Activated T-cell treated with anti-CD3 and anti-CD28 coated beads, Interleukin-2, amount 50 U/mL, for 72 hours (primary cell): ENCODE measurements at regions not wholly inside any gene's neighbourhood (a gene's known extent, or its start where the extent isn't known, plus 50 kb on each side); places are given as distances from the start of the nearest gene placed in this dataset.
"Not testable (repeated sequence)": the region's sequence is repeated elsewhere in the genome, so short reads cannot be mapped to it uniquely, and the experiment has no call there.

ENCODE experiments used
- ATAC-seq, 2 donors: fragments of 150-1000 bp; cut with Tn5 transposase; replicated peaks in 1 of 2; 2 replicates each; pipeline ENCODE4 v1.10.0; 2021; ENCODE audit warnings: moderate library complexity in 2 of 2, mild to moderate bottlenecking in 1 of 2
- DNase-seq, 2 donors: peaks; one replicate each; pipeline ENCODE4 v3.0.0; 2021 to 2022; ENCODE audit warnings: mixed read lengths in 1 of 2
- H3K27ac Mint-ChIP-seq: one replicate; pipeline ENCODE4 v1.8.0; 2022; ENCODE audit warnings: mild to moderate bottlenecking, moderate library complexity, mixed read lengths
- H3K27me3 Mint-ChIP-seq: one replicate; pipeline ENCODE4 v1.8.0; 2022; ENCODE audit warnings: low read depth, mixed read lengths
- H3K36me3 Mint-ChIP-seq, 2 donors: one replicate each; pipeline ENCODE4 v1.8.0; 2022; ENCODE audit warnings: mixed read lengths in 2 of 2, mild to moderate bottlenecking in 1 of 2; ENCODE audit not compliant: insufficient read depth in 2 of 2
- H3K4me1 Mint-ChIP-seq: one replicate; pipeline ENCODE4 v1.8.0; 2022; ENCODE audit warnings: low read depth, mixed read lengths
- H3K4me3 Mint-ChIP-seq, 2 donors: one replicate each; pipeline ENCODE4 v1.8.0; 2022; ENCODE audit warnings: mild to moderate bottlenecking in 2 of 2, mixed read lengths in 2 of 2, moderate library complexity in 2 of 2
- H3K9me3 Mint-ChIP-seq, 2 donors: one replicate each; pipeline ENCODE4 v1.8.0; 2022; ENCODE audit warnings: mixed read lengths in 2 of 2

DNA sequence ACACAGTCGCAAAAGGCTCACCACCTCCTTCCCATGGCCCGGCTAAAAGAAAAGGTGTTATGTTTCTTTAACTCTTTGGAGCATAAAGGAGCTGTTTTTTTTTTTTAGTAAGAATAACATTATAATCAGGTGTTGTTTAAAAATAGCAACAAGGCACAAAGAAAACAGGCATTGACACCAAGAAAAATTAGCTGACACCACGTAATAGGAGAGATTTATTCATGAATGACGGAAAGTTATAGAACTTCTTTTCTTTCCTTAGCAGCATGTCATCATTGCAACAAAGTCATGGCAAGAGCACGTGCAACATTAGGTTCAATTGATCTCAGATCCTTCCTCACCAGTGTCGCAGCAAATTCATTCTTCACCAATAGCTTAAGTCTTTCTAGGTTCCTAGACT, 302.9 kb upstream of the ZFP42 start:
- no peaks in the 10 kb centered on the region for H3K4me1 Mint-ChIP-seq
- no peaks in the 10 kb centered on the region for H3K36me3 Mint-ChIP-seq
- H3K9me3 Mint-ChIP-seq, result peaks cover 0 to 4% of the 10 kb centered on the region in 2 donors
- no peak for ATAC-seq
- H3K27me3 Mint-ChIP-seq, result no peaks in the 10 kb centered on the region
- H3K4me3 Mint-ChIP-seq, result no peak overlapping the region
- no peak for DNase-seq
- H3K27ac Mint-ChIP-seq, result no peak overlapping the region

DNA sequence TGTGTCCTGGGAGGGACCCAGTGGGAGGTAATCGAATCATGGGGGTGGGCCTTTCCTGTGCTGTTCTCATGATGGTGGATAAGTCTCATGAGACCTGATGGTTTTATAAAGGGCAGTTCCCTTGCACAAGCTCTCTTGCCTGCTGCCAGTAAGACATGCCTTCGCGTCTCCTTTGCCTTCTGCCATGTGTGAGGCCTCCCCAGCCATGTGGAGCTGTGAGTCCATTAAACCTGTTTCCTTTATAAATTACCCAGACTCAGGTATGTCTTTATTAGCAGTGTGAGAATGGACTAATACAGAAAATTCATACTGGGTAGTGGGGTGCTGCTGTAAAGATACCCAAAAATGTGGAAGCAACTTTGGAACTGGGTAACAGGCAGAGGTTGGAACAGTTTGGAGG, 300.0 kb upstream of the ZFP42 start:
- not testable (repeated sequence) for DNase-seq, ATAC-seq, H3K27ac Mint-ChIP-seq, H3K4me1 Mint-ChIP-seq, H3K36me3 Mint-ChIP-seq, H3K9me3 Mint-ChIP-seq, H3K27me3 Mint-ChIP-seq, H3K4me3 Mint-ChIP-seq

DNA sequence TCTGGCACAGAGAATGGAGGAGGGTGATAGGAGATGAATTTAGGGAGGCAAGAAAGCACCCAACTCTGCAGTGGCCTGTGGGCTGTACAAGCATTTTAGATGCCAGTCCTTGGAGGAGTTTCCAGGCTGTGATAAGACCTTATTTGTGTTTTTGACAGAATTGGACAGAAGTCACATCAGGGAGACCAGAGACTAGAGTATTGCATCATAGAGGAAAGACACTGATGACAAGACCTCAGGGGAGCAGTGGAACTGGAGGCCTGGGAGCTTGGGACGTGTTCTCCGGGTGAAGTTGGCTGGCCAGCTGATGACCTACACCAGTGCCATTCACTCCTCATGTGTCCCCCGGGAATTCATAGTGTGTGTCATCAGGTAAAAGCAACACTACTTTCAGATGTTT, 284.0 kb upstream of the ZFP42 start:
- ATAC-seq (no peak), DNase-seq (no peak)
- no peaks in the 10 kb centered on the region for H3K27me3 Mint-ChIP-seq
- H3K4me1 Mint-ChIP-seq, result no peaks in the 10 kb centered on the region
- peaks cover 7 to 13% of the 10 kb centered on the region in 2 donors for H3K9me3 Mint-ChIP-seq
- H3K27ac Mint-ChIP-seq, result no peak overlapping the region
- H3K4me3 Mint-ChIP-seq, result no peak overlapping the region
- H3K36me3 Mint-ChIP-seq, result peaks cover 3 to 4% of the 10 kb centered on the region in 2 donors

DNA sequence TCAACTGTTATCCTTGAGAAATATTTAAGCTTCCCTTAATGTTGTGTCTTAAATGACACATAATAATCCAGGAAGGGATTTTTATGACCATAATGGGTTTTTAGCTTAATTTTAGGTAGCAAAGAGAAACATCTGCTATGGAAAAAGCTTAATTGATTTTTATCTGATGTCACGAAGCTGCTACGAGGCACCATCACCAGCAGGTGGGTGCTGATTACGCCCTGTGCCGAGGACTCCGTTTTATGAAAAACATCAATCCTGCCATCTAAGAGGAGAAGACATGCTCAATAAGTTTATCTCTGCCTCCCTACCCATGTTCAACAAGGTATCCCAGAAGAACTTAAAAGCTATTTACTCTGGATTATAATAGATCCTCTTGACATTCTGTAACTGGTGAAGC, 280.6 kb upstream of the ZFP42 start:
- Mint-ChIP-seq H3K9me3 (peaks cover 7 to 8% of the 10 kb centered on the region in 2 donors), H3K27ac (no peak overlapping the region), H3K27me3 (no peaks in the 10 kb centered on the region), H3K4me1 (no peaks in the 10 kb centered on the region), H3K4me3 (no peak overlapping the region), H3K36me3 (no peaks in the 10 kb centered on the region)
- DNase-seq (no peak), ATAC-seq (no peak)

DNA sequence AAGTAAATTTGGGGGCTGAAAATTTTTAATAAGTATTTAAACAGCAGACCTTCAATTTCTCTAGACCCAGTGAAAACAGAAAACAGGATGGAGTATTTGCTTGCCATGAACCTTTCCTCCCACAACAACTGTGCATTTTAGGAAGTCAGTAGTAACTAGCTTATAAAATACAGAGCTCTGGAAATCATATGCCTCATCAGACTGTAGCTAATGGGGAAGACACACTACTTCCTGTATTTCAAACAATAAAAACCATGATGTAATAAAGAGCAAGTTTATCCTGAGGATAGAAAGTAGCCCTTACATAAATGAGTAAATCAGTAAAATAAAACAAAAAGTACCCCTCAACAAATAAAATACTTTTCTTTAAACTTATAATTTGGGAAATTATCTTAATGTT, 280.1 kb upstream of the ZFP42 start:
- ATAC-seq (no peak), DNase-seq (no peak)
- Mint-ChIP-seq H3K27me3 (no peaks in the 10 kb centered on the region), H3K36me3 (no peaks in the 10 kb centered on the region), H3K4me3 (no peak overlapping the region), H3K27ac (no peak overlapping the region), H3K4me1 (no peaks in the 10 kb centered on the region), H3K9me3 (peaks cover 7 to 8% of the 10 kb centered on the region in 2 donors)

DNA sequence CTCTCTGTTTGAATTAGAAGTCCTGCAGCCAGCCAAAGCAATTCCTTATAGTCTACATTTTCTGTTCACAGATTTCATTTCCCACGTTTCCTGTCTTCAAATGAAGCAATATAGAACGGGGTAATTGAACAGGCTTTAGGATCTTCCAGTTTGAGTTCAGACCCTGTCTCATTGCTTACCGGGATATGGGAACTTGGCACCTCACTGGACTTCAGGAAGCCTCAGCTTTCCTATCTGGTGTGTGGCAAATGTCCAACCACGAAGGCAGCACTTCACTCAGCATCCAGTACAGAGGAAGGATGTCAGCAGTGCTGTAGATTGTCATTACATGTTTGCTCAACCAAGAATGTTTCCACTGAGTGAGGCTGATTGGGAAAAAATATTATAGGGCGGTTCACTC, 271.1 kb upstream of the ZFP42 start:
- Mint-ChIP-seq H3K36me3 (no peaks in the 10 kb centered on the region), H3K27me3 (no peaks in the 10 kb centered on the region), H3K4me3 (no peak overlapping the region), H3K27ac (no peak overlapping the region), H3K4me1 (no peaks in the 10 kb centered on the region), H3K9me3 (peaks cover 5 to 7% of the 10 kb centered on the region in 2 donors)
- DNase-seq (no peak), ATAC-seq (no peak)

DNA sequence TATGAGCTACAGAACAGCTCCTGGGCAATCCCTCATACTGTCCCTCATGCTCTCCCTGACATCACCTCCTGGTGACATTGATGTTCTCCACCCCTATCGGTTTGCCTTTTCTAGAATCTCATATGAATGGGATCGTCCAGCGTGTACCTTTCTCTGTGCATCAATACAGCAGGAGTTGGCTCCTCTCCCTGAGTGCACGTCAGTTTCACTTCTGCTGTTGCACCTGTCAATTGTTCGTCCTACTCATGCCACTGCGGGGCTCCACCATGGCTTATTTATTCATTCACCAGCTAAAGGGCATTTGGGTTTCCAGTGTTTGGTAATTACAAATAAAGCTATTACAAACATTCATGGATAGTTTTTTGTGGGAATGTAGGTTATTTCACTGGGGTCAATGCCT, 269.1 kb upstream of the ZFP42 start:
- Mint-ChIP-seq H3K9me3 (peaks cover 11 to 14% of the 10 kb centered on the region in 2 donors), H3K27ac (no peak overlapping the region), H3K27me3 (no peaks in the 10 kb centered on the region), H3K4me1 (no peaks in the 10 kb centered on the region), H3K36me3 (peaks cover 0 to 3% of the 10 kb centered on the region in 2 donors), H3K4me3 (no peak overlapping the region)
- DNase-seq, result no peak
- ATAC-seq, result no peak

DNA sequence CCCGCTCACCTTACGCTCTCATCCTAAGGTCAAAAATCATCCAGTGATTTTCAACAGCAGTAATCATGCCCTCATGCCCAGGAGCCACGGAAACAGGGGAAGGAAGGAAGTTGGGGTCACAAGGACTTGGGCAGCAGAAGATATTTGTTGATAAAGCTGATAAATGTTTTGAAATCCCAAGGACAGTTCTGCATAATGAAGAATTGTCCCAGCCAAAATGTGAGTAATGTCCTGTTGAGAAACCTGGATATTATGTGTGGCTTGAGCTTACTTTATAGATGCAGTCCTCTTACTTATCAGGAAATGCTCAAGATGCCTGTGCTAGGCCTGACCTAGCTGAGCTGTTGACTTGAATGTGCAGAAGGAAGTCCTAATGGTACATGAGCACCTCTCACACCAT, 263.0 kb upstream of the ZFP42 start:
- H3K27ac Mint-ChIP-seq, result no peak overlapping the region
- DNase-seq, result no peak
- H3K4me1 Mint-ChIP-seq, result no peaks in the 10 kb centered on the region
- peaks cover 3 to 5% of the 10 kb centered on the region in 2 donors for H3K36me3 Mint-ChIP-seq
- peaks cover 13 to 16% of the 10 kb centered on the region in 2 donors for H3K9me3 Mint-ChIP-seq
- H3K27me3 Mint-ChIP-seq, result no peaks in the 10 kb centered on the region
- H3K4me3 Mint-ChIP-seq, result no peak overlapping the region
- no peak for ATAC-seq

DNA sequence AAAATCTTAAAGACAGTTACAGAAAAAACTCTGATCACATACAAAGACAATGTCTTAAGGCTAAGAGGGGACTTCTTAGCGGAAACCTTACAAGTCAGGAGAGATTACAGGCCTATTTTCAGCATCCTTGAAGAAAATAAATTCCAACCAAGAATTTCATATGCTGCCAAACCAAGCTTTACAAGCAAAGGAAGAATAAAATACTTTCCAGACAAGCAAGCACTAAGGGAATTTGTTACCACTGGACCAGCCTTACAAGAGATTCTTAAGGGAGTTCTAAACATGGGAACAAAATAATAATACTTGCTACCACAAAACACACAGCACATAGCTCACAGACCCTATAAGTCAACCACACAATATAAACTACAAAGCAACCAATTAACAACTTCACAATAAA, 255.8 kb upstream of the ZFP42 start:
- Mint-ChIP-seq H3K9me3 (peaks cover 8 to 15% of the 10 kb centered on the region in 2 donors), H3K27me3 (no peaks in the 10 kb centered on the region), H3K4me3 (no peak overlapping the region), H3K36me3 (peaks cover 4% of the 10 kb centered on the region in 2 donors), H3K27ac (no peak overlapping the region), H3K4me1 (no peaks in the 10 kb centered on the region)
- no peak for DNase-seq
- no peak for ATAC-seq

DNA sequence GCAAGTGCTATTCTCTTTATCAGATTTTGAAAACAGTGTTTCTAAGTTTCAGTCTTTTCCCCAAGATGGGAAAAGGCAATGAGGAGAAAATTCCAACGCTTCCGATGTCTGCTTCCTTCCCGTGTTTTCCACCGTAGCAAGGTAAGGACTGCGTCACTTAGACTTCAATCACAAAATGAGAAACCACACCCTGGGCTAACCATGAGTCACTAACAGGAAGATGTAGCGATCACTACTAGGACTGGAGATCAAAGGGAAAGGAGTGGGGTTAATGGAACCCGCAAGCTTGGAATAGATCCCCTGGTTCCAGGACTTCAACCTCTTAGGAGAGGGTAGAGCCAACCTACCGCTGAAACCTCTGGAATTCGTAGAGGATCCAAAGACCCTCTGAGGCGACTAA, 250.7 kb upstream of the ZFP42 start:
- H3K36me3 Mint-ChIP-seq, result peaks cover 0 to 4% of the 10 kb centered on the region in 2 donors
- ATAC-seq (no peak), DNase-seq (no peak)
- H3K4me3 Mint-ChIP-seq, result no peak overlapping the region
- H3K27me3 Mint-ChIP-seq, result no peaks in the 10 kb centered on the region
- H3K27ac Mint-ChIP-seq, result no peak overlapping the region
- no peaks in the 10 kb centered on the region for H3K4me1 Mint-ChIP-seq
- H3K9me3 Mint-ChIP-seq, result peaks cover 14 to 16% of the 10 kb centered on the region in 2 donors

DNA sequence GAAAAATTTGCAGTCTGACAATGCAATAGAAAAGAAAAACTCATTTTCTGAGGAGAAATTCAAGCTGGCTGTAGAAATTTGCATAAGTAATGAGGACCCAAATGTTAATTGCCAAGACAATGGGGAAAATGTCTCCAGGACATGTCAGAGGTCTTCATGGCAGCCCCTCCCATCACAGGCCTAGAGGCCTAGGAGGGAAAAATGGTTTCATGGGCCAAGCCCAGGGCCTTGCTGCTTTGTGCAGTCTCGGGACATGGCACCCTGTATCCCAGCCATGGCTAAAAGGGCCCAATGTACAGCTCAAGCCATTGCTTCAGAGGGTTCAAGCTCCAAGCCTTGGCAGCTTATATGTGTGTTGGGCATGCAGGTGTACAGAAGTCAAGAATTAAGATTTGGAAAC, 244.9 kb upstream of the ZFP42 start:
- not testable (repeated sequence) for ATAC-seq, H3K27ac Mint-ChIP-seq, DNase-seq, H3K4me3 Mint-ChIP-seq, H3K27me3 Mint-ChIP-seq, H3K36me3 Mint-ChIP-seq, H3K4me1 Mint-ChIP-seq
- H3K9me3 Mint-ChIP-seq, result peaks cover 11 to 14% of the 10 kb centered on the region in 2 donors

DNA sequence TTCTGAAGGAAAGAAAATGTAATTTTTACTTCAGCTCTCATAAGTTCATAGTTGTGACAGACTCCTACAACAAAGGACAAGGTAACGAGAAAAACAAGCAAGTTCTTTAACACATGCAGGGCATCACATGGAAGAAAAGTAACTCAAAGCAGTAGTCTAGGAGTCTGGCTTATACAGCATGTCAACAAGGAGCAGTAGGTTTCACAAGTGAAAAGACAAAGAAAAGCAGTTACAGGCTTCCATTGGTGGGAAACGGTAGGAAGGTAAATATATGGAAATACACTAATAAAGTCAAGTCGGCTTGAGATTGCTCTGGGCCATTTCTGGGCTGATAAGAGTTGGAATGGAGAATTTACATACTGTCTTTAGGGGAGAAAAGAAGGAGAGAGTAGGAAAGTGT, 228.4 kb upstream of the ZFP42 start:
- Mint-ChIP-seq H3K36me3 (peaks cover 0 to 2% of the 10 kb centered on the region in 2 donors), H3K27ac (no peak overlapping the region), H3K4me3 (no peak overlapping the region), H3K4me1 (no peaks in the 10 kb centered on the region), H3K9me3 (peaks cover 7 to 13% of the 10 kb centered on the region in 2 donors), H3K27me3 (no peaks in the 10 kb centered on the region)
- DNase-seq (no peak), ATAC-seq (no peak)

DNA sequence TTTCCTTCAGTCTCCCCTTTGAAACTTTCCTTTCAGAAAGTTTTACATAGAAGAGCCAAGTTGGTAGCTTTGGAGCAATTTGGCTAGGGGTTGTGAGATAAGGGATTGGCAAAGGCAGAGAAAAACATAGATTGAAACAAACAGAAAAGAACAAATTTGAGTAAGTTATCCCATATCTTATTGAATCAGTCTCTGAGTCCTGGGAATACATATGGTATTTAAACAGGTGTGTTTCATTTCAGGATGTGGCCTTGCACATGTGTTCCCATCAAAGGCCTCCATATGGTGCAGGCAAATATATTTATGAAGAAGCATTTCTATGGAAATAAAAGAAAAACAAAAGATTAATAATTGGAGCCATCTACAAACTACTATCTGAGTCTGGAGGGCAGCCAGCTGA, 227.9 kb upstream of the ZFP42 start:
- Mint-ChIP-seq H3K27ac (no peak overlapping the region), H3K27me3 (no peaks in the 10 kb centered on the region), H3K4me3 (no peak overlapping the region), H3K36me3 (peaks cover 0 to 2% of the 10 kb centered on the region in 2 donors), H3K4me1 (no peaks in the 10 kb centered on the region), H3K9me3 (peaks cover 7 to 13% of the 10 kb centered on the region in 2 donors)
- no peak for ATAC-seq
- DNase-seq, result no peak

DNA sequence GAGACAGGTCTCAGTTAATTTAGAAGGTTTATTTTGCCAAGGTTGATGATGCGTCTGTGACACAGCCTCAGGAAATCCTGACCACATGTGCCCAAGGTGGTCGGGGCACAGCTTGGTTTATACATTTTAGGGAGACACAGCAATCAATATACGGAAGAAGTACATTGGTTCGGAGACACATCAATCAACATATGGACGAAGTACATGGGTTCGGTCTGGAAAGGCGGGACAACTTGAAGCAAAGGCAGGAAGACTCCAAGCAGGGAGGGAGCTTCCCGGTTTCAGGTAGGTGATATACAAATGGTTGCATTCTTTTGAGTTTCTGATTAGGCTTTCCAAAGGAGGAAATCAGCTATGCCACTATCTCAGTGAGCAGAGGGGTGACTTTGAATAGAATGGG, 225.2 kb upstream of the ZFP42 start:
- peaks cover 0 to 2% of the 10 kb centered on the region in 2 donors for H3K36me3 Mint-ChIP-seq
- H3K4me1 Mint-ChIP-seq, result no peaks in the 10 kb centered on the region
- H3K4me3 Mint-ChIP-seq, result no peak overlapping the region
- H3K27ac Mint-ChIP-seq, result no peak overlapping the region
- ATAC-seq (no peak), DNase-seq (no peak)
- peaks cover 7 to 10% of the 10 kb centered on the region in 2 donors for H3K9me3 Mint-ChIP-seq
- no peaks in the 10 kb centered on the region for H3K27me3 Mint-ChIP-seq
